NCI-H526 treated with DMSO at 0.1 percent for 48 hours (cell line): ENCODE measurements at regions not wholly inside any gene's neighbourhood (a gene's known extent, or its start where the extent isn't known, plus 50 kb on each side); places are given as distances from the start of the nearest gene placed in this dataset.
"Not testable (repeated sequence)": the region's sequence is repeated elsewhere in the genome, so short reads cannot be mapped to it uniquely, and the experiment has no call there.

Experiments
- DNase-seq: peaks from one replicate; lab custom pipeline; 2025; lab: John Stamatoyannopoulos, UW

- no peak for DNase-seq
Observed at GRCh38 chr16:61181982-61182381, 854.3 kb downstream of the CDH8 start.

DNA sequence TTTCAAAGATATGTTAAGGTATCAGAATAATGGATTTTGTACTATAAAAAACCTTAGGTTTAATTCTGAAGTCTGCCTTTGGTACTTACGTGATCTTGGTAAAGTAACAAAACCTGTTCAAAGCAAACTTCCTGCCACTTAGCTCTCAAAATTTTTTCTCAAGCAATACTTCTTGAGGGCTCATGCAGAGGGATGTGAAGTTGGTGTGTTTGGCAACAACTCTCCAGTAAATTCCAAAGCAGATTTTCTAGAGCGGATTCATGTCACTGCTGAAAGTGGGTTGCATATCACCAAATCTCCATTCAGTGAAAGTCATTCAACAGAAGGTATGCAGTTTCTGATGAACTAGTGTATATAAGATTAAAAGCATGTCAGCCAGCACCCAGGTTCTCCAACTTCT lies 856.7 kb downstream of the CDH8 start:
- no peak for DNase-seq

GRCh38 chr16:61165797-61166196 lies 870.4 kb downstream of the CDH8 start:
- no peak for DNase-seq

- no peak for DNase-seq
Observed at GRCh38 chr16:61150351-61150750, 885.9 kb downstream of the CDH8 start.

DNA sequence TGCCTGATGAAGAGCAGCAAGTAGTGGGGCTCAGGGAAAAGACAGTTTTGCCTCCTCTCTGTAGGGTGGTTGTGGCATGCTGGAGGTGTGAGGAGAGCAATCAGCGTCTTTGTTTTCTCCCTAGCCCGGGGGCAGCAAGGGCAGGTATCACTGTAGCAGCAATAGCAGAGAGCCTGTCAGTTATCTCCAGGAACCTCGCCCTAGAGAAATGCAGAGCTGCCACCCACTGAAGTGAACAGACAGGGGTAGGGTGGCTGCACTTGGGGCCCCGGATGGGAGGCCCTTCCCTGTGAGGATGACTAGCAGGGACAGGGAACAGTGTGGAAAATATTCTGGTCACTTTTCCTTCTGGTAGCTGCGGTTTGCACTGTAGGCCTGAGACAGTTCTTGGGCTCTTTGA lies 886.5 kb downstream of the CDH8 start:
- no peak for DNase-seq

GRCh38 chr16:61148930-61149329 lies 887.3 kb downstream of the CDH8 start:
- DNase-seq = no peak

DNA sequence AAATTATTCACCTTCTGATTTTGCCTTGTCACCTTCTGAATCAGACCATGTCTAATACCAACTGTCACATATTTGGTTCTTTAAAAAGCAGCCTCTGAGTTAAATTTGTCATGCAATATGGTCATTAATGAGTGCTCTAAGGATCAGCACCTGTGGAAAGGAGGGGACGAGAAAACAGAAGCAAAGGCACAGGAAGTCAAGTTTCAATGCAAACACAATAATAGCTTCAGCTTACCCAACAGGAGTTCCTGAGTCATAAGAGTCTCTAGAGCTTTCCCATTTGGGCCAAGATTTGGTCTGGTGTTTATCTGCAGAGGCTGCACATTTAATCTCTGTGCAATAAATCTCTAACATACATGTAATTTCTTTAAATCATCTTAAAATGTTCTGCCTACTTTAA lies 889.8 kb downstream of the CDH8 start:
- DNase-seq = no peak

DNA sequence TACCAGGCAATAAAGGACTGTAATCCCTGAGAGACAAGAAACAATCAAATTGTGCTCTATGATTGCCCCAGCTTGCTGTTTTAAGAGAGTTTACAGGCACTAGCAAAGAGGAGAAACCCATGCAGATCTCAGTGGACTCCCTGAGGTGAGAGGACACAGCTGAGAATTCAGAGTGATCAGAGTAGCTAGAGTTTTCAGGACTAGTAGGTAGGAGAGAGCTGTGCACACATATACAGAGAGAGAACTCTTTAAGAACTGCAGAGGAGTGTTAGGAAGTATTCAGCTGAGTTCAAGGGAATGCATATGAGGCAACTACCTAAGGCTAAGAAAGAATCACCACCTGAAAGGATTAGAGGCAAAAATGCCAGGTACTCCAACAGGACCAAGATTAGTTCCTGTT lies 904.8 kb downstream of the CDH8 start:
- DNase-seq = no peak

- DNase-seq = no peak
Observed at GRCh38 chr16:61128545-61129323, 907.5 kb downstream of the CDH8 start.

GRCh38 chr16:61105544-61105943 lies 930.7 kb downstream of the CDH8 start:
- DNase-seq = no peak

GRCh38 chr16:61098505-61098904 lies 937.7 kb downstream of the CDH8 start:
- peak; percentile 41 for DNase-seq

DNA sequence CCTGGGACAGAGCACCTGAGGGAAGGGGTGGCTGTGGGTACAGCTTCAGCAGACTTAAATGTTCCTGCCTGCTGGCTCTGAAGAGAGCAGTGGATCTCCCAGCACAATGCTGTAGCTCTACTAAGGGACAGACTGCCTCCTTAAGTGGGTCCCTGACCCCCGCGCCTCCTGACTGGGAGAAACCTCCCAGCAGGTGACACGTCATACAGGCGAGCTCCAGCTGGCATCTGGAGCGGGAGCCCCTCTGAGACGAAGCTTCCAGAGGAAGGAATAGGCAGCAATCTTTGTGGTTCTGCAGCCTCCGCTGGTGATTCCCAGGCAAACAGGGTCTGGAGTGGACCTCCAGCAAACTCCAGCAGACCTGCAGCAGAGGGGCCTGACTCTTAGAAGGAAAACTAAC lies 944.9 kb downstream of the CDH8 start:
- DNase-seq = not testable (repeated sequence)

DNA sequence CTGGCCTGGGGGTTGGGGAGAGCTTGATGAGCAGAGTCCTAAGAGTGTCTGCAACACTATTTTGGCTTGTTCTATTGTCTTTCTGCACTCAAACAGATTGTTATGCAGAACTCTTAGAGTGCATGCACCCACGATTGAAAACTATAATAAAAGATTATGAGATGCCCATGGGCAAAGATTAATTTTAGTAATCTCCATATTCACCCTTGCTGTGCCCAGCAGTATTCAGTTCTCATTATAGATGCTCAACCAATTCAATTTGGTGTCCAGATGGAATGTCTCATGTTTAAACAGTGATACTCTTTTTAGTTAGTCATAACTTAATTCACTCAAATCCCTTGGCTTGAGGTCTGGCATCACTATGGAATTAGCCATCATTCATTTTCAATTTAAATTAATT lies 952.5 kb downstream of the CDH8 start:
- DNase-seq = no peak

GRCh38 chr16:61074324-61074723 lies 961.9 kb downstream of the CDH8 start:
- DNase-seq = no peak

GRCh38 chr16:61057635-61058034 lies 978.6 kb downstream of the CDH8 start:
- no peak for DNase-seq

GRCh38 chr16:61050547-61050946 lies 985.7 kb downstream of the CDH8 start:
- no peak for DNase-seq

DNA sequence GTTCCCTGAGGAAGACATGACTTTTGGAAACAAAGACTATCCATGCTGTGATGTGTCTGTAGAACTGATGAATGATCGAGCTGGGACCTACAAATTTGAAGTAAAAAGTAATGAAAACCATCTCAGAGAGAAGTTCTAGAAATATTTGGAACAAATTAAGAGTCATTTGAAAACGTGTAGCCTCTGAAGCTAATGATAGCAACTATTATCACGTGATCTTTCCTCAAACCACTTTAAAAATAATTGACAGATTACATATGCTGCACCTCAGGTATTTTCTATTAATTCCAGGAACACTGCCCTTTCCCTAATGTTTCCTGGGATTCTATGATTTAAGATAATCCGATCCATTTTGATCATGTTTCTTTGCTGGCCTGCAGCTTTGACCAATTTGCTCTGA lies 990.3 kb downstream of the CDH8 start:
- DNase-seq = no peak

DNA sequence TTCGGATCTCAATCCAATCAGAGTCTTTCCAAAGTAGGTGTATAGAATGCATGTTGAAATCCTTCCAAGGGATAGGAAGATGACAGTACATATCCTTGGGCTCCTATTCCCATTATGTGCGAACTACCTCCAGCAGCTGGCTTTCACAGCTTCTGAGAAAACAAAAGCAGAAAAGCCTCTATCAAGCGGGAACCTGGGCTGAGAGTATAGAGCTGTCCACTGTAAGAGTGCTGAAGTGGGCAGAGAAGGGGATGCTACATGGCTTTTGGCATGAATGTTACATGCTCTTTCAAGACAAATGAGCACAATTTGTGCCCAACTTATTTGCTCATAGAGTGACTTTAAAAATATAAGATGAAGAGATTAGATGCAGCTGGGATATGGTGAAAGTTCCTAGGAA lies 993.5 kb downstream of the CDH8 start:
- no peak for DNase-seq

- DNase-seq = no peak
Observed at GRCh38 chr16:61030616-61031015, 1005.6 kb downstream of the CDH8 start.

DNA sequence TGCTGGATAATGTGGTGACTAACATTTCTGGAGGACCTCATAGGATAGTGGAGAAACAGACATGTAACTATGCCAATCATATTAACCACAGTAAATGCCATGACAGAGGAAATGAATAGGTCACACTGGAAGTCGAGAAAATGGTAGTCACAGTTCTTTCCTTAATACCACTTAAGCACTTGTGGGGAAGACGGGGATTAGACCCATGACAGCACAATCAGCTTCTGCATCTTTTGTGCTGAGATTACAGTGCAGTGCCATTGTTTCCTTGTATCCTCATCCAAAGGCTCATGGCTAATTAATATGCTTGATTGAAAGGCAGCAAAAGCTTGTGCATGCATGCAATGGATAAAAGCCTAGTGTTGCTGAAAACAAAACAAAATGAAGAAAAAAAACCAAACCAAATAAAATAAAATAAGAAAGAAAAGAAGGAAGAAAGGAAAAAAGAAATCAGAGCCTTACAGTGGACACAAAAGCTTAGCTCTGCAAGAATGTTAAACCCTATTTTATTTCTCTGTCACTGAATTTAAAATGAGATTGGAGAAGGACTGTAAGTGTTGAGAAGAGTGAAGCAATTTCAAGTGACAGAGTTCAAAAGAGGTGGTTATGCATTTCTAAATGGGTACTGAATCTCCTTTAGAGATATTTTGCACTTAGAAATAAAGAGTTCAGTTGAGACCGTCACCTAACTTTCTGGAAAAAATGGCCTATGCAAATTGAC lies 1011.9 kb downstream of the CDH8 start:
- no peak for DNase-seq

DNA sequence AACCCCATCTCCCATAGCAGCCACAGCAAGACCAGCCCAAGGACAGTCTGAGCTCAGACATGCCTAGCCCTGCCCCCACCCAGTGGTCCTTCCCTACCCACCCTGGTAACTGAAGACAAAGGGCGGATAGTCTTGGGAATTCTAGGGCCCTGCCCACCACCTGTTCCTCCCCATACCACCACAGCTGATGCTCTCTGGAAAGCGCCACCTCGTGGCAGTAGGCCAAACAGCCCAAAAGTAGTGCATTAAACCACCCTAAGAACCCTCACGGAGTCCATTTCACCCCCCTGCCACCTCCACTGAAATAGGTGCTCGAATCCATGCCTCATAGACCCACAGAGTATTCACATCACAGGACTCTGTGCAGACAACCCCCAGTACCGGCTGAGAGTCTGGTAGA lies 1021.4 kb downstream of the CDH8 start:
- DNase-seq = no peak

GRCh38 chr16:61007694-61008093 lies 1028.5 kb downstream of the CDH8 start:
- DNase-seq = no peak

GRCh38 chr16:61005952-61006351 lies 1030.3 kb downstream of the CDH8 start:
- DNase-seq = no peak
